GM18907 (cell line): ENCODE measurements at regions not wholly inside any gene's neighbourhood (a gene's known extent, or its start where the extent isn't known, plus 50 kb on each side); places are given as distances from the start of the nearest gene placed in this dataset.
"Not testable (repeated sequence)": the region's sequence is repeated elsewhere in the genome, so short reads cannot be mapped to it uniquely, and the experiment has no call there.

Source experiments
- ATAC-seq: cut with Tn5 transposase; IDR thresholded peaks from one replicate; pipeline ENCODE4 v1.9.1; 2021; ENCODE audit warnings: mild to moderate bottlenecking, moderate library complexity; ENCODE audit not compliant: unreplicated experiment

DNA sequence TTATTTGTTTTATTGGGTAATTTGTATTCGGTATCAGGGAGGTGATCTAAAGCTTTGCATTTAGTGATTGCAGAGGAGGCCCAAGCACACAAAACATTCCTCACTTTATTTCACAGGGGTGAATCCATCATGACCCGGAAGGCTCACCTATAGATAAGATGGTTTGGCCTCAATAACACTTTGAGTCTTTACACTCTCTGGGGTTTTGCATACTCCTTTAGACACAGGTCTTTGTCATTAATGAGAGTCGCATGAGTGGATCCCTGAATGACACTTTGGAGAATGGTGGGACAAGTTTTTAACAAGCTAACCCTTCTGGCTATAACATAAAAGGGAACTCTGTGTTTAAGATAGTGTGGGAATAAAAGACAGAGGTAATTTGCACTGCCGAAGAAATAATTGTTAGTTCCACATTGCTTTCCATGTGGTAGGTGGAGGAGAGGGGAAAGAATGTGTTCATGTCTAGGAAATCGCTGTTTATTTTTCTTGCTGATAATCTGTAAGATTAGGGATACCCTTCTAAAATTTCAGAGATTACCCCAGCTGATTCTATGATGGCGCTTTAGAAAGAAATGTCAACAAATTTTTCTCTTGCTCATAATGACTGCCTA lies 455.8 kb downstream of the TFEC start:
- no peak for ATAC-seq

DNA sequence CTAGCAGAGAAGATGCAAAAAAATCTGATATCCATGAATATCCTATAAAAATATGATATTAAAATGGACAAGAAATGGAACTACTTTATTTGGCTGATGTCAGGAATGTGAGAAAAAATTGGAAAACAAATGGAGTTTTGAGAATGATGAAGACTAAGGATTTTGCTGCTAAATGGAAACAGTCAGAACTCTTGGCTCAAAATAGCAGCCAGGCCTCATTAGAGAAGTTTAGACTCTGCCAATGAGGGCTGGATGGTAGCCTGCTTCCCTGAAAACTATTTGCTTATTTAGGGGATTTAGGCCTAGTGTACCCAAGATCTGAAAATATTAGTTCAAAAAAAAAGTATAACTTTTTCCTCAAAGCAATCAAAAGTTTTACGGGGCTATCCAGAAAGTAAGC lies 458.5 kb downstream of the TFEC start:
- no peak for ATAC-seq

DNA sequence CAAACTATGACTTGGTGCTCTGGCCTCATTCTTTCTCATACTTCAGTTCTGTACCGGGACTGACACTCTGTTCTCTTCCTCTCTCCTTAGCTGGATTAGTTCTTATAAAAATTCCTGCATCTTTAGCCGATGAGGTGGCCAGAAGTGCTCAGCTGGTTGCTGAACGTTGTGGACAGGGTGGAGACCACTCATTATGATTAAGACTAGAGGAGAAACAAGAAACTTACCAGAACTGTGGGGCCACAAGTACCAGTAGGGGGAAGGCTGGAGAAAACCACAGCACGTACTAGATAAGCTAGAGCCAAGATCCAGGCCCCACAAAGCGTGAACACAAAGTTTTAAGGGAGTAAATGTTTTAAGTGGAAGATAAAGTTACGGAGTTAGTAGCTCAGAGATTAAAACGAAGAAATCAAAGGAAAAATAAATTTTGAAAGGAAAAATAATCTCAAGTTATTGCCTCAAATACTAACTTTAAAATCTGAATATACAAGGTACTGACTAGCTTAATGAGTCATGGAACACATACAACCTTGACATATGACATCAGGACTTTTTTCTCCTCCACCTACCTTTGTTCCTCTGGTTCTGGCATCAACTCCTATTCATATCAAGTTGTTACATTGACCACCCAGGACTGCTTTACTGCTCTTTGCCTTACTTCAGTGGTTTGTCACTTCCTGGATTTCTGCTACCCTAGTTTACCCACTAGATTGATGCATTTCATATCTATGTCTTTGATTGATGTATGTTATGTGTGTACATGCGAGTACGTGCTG lies 469.0 kb downstream of the TFEC start:
- no peak for ATAC-seq

DNA sequence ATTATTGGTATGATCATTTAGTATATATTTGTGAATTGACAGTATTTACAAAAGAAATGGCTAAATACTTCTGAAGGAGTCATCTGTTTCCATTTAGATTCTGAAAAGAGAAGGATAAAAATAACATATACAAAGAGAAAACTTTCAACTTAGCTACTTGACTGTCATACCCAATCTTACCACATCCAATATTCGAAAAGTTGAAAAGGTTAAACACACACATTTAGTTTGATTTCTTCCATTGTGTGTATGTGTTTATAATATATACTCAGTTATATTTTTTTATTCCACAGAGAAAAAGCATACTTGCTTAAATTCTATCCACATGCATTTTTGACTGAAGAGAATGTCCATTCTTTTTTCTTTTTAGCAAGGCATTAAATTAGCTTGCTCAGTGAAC lies 470.7 kb downstream of the TFEC start:
- ATAC-seq: no peak

DNA sequence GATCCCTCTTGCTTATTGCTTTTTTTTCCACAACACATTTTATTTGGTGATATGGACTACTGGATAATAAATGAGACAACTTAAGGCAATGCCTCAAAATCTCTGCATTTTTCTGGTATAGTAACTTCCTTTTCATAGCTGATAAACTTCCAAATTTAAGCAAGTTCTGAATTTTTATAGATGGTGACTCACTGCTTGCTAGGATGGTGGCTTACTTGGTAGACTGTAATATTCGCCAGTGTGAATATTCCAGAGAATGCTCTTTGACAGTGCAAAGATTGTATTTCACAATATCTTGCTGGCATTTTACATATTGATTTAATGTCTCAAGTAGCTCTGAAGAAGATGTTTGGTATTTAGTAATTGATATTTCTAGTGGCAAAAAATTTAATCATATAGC lies 472.4 kb downstream of the TFEC start:
- ATAC-seq: no peak

DNA sequence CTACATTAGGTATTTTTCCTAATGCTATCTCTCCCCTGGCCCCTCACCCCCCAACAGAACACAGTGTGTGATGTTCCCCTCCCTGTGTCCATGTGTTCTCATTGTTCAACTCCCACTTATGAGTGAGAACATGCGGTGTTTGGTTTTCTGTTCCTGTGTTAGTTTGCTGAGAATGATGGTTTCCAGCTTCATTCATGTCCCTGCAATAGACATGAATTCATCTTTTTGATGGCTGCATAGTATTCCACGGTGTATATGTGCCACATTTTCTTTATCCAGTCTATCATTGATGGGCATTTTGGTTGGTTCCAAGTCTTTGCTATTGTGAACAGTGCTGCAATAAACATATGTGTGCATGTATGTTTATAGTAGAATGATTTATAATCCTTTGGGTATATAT lies 473.3 kb downstream of the TFEC start:
- ATAC-seq: not testable (repeated sequence)

DNA sequence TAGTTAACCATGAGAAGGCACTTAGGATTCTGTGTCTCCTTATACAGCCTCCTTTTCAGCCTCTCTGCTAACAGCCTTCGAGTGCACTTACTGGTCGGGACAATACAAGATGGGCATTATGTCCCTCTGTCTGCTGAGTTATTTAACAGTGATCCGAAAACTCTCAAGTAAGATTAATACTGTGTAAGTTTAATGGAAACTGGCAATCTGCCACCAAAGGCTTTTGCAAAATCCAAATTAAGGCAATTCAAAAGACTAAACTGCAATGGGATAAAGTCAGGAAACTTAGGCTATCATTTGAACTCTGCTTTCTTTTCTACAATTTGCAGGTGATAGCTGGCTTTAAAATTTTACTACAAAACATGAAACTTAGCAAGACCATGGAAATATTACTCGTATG lies 477.8 kb downstream of the TFEC start:
- ATAC-seq: no peak

DNA sequence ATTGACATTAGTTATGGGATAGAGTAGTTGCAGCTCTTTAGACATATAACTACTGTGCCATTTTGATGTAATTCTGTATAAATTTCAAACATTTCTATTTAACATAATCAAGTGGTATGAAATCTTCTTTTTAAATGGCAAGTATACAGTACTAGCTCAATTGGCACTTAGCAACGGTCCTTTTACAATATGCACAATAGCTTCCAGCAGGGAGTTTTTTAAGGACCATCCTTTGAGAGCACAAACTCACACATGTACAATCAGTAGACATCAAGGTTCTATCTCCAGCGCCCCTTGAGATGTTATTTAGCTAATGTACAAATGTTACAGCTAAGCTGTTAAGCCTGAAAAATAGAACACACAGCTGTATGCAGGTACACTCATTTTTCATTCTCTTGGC lies 480.7 kb downstream of the TFEC start:
- no peak for ATAC-seq

DNA sequence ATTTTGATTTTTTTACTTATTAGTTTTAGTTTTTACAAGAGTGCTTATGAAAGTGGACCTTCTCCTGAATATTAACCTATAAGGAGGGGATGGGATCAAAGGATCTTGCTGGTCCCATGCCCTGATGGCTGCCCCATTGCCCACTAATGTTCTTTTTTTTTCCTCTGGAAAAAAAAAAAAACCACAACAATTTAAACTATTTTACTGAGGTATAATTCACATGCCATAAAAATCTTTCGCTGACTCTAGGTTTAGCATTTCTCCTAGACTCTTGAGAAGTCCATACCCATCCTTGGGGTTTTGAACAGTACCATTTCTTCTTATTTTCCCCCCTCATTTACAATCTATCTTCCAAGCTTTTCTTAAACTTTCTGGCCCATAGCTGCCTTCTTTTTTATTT lies 481.8 kb downstream of the TFEC start:
- no peak for ATAC-seq

DNA sequence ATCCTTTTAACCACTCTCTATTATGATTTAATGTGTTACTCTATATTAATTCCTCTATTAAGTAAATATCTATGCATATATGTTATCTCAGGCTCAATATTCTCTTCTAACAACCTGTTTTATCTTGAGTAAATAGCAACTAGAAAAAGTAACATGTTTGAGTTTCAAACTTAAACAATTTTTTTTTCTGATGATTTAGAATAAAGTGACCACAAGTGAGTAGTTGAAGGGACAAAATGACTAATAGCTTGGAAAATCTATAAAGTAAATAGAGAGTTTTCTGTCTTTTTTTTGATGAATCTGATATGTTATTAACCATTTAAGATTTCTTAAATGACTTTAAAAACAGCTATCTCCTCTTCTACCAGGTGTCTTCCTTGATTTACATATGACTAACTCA lies 483.8 kb downstream of the TFEC start:
- ATAC-seq: no peak

DNA sequence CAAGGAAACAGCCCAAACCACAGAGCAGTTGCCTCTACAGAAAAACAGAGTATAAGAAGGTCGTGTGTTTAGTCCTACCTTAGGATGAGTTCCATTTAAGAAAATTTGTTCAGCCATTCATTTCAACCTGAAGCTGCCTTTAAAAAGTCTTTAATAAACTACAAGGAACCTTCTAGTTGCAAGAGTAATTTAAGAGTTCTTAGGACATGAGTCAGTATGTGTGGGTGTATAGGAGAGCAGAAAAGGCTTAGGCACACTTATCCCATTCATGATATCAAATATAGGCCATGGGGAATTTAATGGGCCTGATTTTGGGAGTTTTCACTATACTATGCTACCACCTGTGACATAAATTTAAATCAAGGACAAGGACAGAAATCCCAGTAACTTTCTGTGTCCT lies 496.8 kb downstream of the TFEC start:
- no peak for ATAC-seq

DNA sequence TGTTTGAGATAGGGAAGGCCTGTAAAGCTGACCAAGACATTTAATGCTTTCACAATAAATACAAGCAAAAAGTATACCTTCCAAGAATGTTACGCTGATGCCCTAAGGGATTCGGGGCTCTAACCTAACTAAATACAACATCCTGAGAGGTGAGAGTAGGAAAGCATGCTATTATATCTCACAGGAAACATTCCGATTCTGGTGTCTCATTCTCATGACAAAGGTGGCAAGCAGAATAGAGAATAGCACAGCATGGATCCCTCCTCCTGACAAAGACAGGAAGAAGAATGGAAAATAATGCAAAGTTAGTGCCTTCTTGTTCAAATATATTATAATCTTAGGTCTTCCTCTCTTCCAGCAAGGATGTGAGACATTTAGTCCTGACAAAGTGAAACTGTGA lies 504.3 kb downstream of the TFEC start:
- no peak for ATAC-seq

DNA sequence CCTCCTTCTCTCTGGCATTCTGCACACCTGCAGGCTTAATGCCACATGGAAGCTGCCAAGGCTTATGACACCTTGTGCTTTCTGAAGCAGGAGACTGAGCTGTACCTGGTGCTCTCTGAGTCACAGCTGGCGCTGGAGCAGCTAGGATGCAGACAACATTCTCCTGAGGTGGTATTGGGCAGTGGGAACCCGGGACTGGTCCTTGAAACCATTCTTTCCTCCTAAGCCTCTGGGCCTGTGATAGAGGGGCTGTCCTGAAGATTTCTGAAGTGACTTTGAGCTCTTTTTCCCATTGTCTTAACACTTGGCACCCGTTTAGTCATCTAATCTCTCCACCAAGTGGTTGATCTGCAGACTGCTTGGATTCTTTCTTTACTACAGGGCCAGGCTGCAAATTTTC lies 508.4 kb downstream of the TFEC start:
- no peak for ATAC-seq

DNA sequence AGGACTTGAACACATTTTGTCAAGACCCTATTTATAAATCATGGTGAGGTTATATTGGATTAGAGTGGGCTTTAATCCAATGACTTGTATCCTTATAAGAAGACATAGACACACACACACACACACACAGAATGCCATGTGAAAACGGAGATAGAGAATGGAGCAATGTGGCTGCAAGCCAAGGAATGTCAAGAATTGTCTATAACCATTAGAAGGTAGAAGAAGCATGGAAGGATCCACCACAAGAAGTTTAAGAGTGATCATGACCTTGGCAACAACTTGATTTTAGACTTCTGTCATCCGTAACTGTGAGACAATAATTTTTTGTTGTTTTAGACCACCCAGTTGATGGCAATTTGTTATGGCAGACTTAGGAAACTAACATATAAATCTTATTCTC lies 514.2 kb downstream of the TFEC start:
- ATAC-seq: no peak

DNA sequence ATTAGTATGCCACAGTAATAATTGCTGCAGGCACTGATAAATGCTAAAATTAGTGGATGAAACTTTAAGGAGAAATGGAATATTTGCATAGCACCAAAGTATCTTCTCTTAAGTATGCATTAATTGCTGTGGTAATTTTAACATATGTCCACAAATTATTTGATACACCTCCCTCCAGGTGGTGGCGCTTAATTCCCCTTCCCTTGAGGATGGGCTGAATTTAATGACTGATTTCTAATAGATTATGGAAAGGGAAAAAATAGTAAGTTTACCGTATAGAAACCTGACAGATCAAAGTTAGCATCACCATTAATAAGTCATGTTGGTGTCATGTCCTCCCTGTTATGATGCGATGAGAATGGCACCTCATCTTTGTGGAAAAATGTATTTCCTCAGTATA lies 519.2 kb downstream of the TFEC start:
- no peak for ATAC-seq

DNA sequence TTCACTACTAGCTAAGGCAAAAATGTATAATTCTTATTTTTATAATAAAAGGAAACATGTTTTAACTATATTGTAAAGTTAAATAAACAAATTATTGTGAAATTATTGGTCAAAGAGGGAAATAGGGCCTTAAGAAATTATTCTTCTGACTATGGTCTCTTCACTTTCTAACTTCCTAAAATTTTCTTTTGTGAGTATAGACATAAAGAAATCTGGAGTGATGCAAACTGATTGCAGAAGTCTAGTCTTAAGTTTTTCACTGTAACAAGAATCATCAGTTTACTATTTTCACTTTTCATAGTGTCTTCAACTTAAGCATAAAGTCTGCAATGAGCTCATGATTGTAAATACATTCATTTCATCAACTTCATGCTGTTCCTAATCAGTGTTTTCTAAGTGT lies 525.4 kb downstream of the TFEC start:
- no peak for ATAC-seq

DNA sequence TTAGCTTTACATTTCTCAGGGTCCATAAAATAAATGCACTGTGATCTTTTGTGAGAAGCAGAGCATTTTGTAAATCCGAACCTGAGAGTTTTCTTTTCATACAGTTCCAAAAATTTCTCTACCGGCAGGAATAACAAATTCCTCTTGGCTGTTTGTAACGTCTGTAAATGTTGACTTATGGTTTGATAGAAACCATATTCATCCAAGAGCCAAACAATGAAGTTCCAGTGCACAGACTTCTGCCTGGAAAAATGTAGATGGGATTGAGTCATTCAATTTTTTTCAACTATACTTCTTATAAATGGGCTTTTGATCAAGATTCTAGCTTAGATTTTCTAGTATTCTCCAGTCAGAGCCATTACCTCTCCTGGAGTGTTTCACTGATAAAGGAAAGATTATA lies 530.6 kb downstream of the TFEC start:
- ATAC-seq: no peak

DNA sequence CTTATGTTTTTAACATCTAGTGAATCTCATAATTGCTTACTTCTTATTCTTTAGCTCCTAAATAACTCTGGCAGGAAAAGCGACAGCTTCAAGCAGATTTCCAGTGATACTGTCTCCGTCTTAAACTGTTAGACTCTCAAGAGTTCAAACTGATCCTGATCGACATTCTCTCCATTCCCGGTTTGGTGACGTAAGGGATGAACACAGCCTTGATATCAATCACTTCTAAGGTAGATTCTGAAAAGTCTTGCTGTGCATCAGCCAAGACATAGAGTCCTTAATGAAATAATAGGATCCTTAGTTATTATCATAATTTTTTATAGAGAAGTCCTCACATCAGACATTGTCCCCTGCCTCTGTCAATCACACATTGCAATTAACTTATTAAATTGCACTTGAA lies 534.6 kb downstream of the TFEC start:
- no peak for ATAC-seq

DNA sequence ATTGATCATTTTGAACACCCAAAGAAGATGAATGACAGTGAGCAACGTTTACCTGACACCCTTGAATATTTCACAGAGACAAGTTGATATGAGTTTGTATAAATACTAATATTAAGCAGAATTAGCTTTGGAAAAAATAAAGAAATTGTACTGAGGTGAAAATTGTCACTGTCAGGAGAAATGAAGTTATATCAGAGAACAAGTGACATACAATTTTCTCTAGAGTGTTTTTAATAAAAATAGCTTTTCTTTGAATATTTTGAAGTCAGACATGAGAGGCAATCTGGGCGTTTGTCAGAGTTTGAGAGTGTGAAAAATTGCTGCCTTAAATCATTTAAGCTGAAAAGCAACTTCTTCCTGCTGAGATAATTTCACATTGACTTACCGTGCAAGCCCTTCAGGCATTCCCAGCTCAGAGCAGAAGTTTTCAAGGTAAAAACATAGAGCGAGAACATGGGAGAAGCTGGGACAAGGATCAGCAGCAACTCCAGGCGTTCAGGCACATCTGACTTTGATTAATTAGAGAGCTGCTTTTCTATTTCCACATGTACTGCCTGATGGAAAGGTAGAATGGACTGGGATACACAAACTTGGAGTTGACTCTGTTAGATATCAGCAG lies 535.9 kb downstream of the TFEC start:
- ATAC-seq: no peak

DNA sequence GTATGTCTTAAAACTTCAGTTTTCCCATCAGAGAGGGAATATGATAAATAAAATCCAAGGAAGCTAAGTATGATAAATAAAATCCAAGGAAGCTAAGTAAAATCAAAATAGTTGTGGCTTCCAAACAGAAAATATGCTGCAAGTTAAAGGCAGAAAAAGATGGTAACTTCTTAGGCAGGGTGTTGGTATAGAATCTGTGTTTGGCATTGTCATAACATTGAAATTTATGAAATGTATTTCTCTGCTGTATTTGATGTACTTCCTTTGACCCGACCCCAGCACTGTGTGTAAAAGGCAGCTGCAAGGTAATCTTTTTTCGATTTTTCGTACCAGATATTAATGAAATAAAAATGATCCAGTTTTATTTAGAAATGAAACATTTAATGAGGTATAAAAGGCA lies 537.2 kb downstream of the TFEC start:
- no peak for ATAC-seq

DNA sequence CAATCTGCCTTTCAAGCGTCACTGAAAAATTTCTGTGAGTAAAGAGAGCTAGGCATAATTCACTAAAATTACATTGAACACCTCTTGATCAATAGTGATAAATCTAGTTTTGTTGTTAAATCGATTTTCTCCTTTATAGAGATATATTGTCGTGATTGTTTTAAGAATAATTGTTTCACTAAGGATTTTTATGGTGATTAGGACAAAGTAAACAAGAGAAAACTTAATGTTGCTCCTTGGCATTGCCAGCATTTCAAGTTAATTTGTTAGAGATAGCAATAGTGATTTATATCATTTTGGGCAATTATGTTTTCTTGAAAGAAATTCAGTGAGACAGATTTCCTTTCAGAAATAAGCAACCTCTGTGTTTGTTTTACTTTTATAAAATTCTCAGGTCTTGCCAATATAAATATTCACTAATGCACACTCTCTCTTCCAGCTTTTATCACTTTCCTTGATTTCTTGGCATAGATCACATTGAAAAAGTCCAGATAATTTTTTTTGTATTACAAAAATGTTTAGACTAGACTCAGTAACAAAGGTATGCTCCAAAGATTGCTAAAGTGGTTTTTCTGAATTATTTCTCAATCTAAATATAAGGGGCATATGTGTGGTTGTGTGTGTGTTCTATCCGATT lies 538.7 kb downstream of the TFEC start:
- ATAC-seq: no peak

DNA sequence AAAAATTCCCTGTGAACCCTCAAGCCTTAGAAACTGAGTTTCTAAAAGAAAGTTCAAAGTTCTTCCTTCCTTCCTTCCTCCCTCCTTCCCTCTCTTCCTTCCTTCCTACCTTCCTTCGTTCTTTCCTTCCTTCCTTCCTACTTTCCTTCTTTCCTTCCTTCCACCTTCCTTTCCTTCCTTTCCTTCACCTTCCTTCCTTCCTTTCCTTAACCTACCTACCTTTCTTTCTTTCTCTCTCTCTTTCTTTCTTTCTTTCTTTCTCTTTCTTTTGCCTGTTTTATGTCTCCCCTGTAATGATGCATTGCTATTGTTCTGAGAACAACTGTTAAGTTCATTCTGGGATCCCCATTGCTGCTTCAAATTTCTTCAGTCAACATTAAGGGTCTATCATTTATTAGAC lies 551.1 kb downstream of the TFEC start:
- ATAC-seq: no peak
